GM12864 (cell line): ENCODE measurements at regions not wholly inside any gene's neighbourhood (a gene's known extent, or its start where the extent isn't known, plus 50 kb on each side); places are given as distances from the start of the nearest gene placed in this dataset.
"Not testable (repeated sequence)": the region's sequence is repeated elsewhere in the genome, so short reads cannot be mapped to it uniquely, and the experiment has no call there.

Experiments used
- DNase-seq: peaks from one replicate; pipeline ENCODE4 v3.0.0-alpha.2; 2011; ENCODE audit warnings: low read depth
- H3K4me3 ChIP-seq: 2 replicates; pipeline ENCODE4 v1.5.1; 2011; ENCODE audit warnings: mild to moderate bottlenecking, low read depth, low read length, control low read depth
- CTCF ChIP-seq: IDR thresholded peaks from 2 replicates; pipeline ENCODE4 v1.5.1; 2011; ENCODE audit warnings: low read depth, mild to moderate bottlenecking, moderate library complexity, low read length, control low read depth, inconsistent platforms; ENCODE audit errors: missing control alignments

GRCh38 chr12:124698998-124699305 lies 131.5 kb upstream of the NCOR2 start:
- DNase-seq = no peak
- no peak overlapping the region for H3K4me3 ChIP-seq
- no peak for TF ChIP-seq CTCF

GRCh38 chr12:124698211-124698997 lies 131.0 kb upstream of the NCOR2 start:
- no peak overlapping the region for H3K4me3 ChIP-seq
- no peak for DNase-seq
- no peak for TF ChIP-seq CTCF

DNA sequence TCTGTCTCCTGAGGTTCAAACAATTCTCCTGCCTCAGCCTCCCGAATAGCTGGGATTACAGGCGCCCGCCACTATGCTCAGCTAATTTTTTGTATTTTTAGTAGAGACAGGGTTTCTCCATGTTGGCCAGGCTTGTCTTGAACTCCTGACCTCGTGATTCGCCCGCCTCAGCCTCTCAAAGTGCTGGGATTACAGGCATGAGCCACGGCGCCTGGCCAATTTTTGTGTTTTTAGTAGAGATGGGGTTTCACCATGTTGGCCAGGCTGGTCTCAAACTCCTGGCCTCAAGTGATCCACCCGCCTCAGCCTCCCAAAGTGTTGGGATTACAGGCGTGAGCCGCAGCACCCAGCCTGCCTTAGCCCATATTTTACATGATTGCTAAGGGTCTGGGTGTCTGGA lies 130.3 kb upstream of the NCOR2 start:
- not testable (repeated sequence) for H3K4me3 ChIP-seq, DNase-seq

DNA sequence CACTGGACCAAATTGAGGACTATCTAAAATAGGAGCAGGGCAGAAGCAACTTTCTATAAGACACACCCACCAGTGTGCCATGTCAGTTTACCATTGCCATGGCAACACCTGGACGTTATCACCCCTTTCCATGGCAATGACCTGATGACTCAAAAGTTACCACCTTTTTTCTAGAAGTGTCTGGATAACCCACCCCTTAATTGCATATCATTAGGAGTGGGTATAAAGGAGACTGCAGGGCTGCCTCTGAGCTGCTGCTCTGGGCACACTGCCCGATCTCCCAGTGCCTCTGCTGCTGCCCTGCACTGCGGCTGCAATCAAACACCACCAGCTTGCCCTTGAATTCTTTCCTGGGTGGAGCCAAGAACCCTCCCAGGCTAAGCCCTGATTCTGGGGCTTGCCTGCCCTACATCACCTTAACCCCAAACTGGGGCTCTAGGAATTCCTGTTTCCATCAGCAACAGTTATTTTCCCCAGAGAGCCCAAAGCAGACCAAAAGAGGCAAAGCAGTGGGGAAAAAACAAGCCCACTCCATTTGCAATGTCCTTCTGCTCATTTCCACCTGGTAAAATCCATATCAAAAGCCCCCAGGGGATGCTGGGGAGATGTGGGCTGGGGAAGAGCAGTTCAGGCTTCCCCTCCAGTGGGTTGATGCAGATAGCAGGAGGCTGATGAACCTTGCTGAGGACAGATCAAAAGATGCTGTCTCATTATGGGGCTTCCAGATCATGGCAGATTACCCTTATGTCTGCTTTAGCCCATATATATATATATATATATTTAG lies 129.5 kb upstream of the NCOR2 start:
- no peak for DNase-seq
- H3K4me3 ChIP-seq = no peak overlapping the region
- no peak for TF ChIP-seq CTCF

- TF ChIP-seq CTCF = no peak
- no peak for DNase-seq
- H3K4me3 ChIP-seq = no peak overlapping the region
Measured at GRCh38 chr12:124695861-124696260, 128.4 kb upstream of the NCOR2 start.

DNA sequence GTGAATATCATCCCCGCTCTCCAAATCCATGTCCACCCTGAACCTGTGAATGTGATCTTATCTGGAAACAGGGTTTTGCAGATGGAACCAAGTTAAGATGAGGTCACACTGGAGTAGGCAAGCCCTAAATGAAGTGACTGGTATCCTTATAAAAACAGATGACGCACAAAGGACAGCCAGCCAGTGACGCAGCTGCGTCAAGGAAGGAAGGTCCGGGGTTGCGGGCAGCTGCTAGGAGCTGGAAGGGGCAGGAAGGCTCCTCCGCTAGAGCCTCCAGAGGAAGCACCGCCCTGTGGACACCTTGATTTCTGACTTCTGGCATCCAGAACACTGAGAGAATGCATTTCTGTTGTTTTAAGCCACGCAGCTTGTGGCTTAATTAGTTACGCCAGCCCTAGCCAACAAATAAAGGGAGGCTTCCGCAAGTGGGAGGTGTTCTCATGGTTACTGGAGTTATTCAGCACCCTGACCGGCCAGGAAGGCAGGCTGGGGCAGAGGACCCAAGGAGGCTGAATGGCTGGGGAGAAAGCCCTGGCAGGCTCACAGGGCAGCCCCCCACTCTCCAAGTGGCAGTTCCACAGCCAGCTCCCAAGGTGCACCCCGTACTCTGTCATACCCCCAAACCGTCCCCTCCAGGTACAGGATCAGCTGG lies 127.6 kb upstream of the NCOR2 start:
- TF ChIP-seq CTCF = no peak
- no peak for DNase-seq
- no peak overlapping the region for H3K4me3 ChIP-seq

GRCh38 chr12:124694250-124694649 lies 126.8 kb upstream of the NCOR2 start:
- H3K4me3 ChIP-seq = no peak overlapping the region
- TF ChIP-seq CTCF = no peak
- no peak for DNase-seq
